GM06990 (cell line): ENCODE measurements at regions not wholly inside any gene's neighbourhood (a gene's known extent, or its start where the extent isn't known, plus 50 kb on each side); places are given as distances from the start of the nearest gene placed in this dataset.

Source experiments
- DNase-seq: peaks from one replicate; pipeline ENCODE4 v3.0.0-alpha.2; 2011; ENCODE audit not compliant: insufficient read length; ENCODE audit errors: extremely low read depth
- H3K27me3 ChIP-seq: replicated peaks from 2 replicates; pipeline ENCODE4 v1.6.0; 2011; ENCODE audit warnings: low read length; ENCODE audit not compliant: control insufficient read depth, insufficient read depth
- H3K36me3 ChIP-seq: 2 replicates; pipeline ENCODE4 v1.5.1; 2011; ENCODE audit warnings: low read length; ENCODE audit not compliant: control insufficient read depth, insufficient read depth
- H3K4me3 ChIP-seq: replicated peaks from 2 replicates; pipeline ENCODE4 v1.5.1; 2011; ENCODE audit warnings: low read depth, mild to moderate bottlenecking, control low read depth, low read length
- TF ChIP-seq, protein P1 (sequence below): IDR thresholded peaks from 2 replicates; pipeline ENCODE4 v1.5.1; 2011; ENCODE audit warnings: low read length, control low read depth, mild to moderate bottlenecking, inconsistent platforms; ENCODE audit not compliant: insufficient read depth, poor library complexity, severe bottlenecking

DNA sequence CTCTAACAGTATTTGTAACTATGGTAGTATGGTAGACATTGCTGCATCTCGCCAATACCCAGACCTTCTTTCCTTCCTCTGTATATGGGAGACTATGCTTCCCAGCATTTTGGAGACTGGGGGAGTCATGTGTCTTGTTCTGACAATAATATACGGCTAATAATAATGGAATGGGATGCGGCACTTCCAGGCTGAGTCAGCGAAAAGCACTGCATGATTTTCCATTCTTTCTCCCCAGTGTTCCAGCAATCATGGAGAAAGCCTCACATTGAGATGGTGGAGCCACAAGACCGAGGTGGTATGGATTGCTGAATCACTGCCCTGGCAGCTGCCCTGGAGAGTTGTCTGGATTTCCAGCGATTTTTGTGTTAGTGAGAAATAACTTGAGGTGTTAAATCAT, 77.1 kb upstream of the FIBIN start:
- no peaks in the 10 kb centered on the region for H3K36me3 ChIP-seq
- TF ChIP-seq, protein P1, sequence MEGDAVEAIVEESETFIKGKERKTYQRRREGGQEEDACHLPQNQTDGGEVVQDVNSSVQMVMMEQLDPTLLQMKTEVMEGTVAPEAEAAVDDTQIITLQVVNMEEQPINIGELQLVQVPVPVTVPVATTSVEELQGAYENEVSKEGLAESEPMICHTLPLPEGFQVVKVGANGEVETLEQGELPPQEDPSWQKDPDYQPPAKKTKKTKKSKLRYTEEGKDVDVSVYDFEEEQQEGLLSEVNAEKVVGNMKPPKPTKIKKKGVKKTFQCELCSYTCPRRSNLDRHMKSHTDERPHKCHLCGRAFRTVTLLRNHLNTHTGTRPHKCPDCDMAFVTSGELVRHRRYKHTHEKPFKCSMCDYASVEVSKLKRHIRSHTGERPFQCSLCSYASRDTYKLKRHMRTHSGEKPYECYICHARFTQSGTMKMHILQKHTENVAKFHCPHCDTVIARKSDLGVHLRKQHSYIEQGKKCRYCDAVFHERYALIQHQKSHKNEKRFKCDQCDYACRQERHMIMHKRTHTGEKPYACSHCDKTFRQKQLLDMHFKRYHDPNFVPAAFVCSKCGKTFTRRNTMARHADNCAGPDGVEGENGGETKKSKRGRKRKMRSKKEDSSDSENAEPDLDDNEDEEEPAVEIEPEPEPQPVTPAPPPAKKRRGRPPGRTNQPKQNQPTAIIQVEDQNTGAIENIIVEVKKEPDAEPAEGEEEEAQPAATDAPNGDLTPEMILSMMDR, result no peak
- no peaks in the 10 kb centered on the region for H3K27me3 ChIP-seq
- H3K4me3 ChIP-seq, result no peak overlapping the region
- no peak for DNase-seq

DNA sequence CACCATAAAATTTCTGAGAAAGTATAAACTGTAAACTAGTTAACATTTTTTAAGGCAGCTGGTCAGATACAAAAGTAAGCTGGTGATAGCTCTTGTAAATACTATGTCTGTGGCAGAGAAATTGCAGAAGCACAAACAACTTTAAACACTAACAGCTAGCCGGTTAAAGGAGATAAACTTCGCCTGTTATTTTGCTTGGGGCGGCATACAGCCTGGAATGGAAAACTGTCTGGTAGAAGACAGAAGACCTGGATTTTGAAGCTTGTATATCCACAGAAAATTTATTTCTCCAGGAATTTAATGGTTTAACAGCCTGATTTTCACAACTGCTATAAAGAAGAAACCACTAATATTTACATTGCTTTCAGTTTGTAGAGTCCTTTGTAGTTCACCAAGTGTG, 65.3 kb upstream of the FIBIN start:
- TF ChIP-seq, protein P1, result no peak
- Histone ChIP-seq H3K36me3 (no peaks in the 10 kb centered on the region), H3K27me3 (no peaks in the 10 kb centered on the region), H3K4me3 (no peak overlapping the region)
- DNase-seq, result no peak

DNA sequence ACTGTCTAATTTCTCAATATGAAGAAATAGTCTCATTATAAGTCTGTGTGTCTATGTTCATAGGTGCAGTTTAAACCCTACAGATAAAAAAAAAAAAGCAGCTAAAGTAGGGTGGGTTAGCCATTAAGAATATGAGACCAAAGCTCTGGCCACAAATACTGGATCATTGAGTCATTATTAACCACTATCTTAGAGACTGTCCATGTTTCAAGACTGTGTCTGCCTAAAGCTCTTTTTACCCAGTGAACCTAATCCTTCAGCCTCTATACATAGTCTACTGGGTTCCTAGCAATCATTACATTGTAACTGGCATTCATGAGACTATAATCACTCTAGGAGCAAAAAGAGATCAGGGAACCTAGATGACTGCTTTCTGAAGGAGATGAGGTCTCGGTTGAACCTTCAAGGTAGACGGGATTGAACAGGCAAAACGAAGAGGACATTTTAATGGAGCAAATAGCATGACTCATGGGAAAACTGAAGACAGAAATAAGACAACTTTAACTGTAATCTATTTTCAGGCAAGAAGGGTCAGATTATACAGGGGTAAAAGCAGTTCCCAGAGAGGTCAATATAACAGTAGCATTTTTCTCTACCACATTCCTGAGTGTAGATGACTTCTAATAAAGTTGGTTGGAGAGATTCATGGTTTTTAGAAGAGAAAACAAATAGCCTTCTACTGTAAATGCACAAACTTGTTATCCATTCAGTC, 64.0 kb upstream of the FIBIN start:
- Histone ChIP-seq H3K4me3 (no peak overlapping the region), H3K27me3 (no peaks in the 10 kb centered on the region), H3K36me3 (no peaks in the 10 kb centered on the region)
- TF ChIP-seq, protein P1, result no peak
- DNase-seq, result no peak

DNA sequence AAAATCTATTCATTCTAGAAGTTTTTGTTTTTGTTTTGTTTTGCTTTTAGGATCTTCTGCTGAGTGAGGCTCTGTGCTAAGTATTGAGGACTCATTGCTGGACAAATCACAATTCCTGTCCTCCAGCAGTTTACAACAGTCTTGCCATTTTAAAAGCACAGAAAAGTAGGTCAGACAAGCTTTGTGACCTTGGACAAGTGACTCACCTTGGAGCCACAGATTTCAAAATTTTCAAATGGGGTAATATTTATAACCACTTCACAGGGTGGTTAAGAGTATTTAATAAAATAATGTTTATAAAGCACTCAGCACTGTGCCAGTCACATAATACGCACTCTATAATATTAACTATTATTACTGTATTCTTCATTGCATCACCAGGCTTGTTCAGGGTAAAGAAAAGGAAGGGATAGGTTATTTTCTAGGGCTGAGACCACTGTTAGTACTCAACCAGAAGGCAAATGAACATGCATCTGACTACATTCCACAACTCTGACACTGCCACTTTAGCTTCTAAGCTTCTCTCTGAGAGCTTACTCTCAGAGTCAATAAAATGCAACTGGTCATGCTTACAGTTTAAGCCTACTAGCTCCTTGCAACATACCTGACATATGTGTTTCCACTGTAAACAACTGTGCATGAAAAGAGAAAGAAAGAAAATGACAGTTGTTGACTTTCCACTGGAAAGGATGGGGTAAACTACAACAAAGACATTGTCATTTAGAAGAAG, 63.2 kb upstream of the FIBIN start:
- no peaks in the 10 kb centered on the region for H3K36me3 ChIP-seq
- no peak for DNase-seq
- H3K27me3 ChIP-seq, result no peaks in the 10 kb centered on the region
- no peak overlapping the region for H3K4me3 ChIP-seq
- TF ChIP-seq, protein P1, result no peak

DNA sequence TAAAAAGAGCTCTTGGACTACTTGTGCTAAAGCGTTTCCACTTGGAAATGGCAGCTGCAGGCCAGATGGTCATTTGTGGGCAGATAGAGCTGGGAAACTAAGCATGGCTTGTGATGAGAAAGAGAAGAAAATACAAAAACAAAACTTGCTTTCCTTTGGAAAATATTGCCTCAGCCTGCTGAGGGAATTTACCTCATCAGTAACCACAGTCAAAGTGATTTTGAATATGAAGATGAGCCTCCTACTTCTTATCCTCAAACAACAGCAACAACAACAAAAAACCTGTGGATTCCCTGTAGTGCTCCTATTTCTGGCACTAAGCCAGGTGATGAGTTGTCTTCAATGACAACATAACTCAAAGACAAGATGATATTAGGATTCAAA, 62.7 kb upstream of the FIBIN start:
- DNase-seq, result no peak
- TF ChIP-seq, protein P1, result no peak
- no peak overlapping the region for H3K4me3 ChIP-seq
- no peaks in the 10 kb centered on the region for H3K36me3 ChIP-seq
- no peaks in the 10 kb centered on the region for H3K27me3 ChIP-seq

DNA sequence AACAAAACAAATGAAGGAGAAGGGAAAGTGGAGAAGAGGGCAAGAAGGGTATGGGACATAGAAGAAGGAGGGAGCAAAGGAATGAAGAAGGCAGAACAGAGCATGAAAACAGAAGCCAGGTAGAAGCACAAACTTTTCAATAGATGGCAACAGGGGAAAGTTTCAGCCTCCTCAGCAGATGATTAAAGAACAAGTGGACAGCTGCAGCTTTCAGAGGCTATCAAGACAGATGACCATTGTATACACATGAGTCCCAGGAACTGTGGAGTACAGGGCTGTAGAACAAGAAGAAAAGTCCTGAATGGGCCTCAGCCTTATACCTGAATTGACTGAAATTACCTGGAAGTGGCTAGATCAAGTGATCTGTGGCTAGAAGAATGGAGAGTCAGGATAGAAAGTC, 62.0 kb upstream of the FIBIN start:
- Histone ChIP-seq H3K4me3 (no peak overlapping the region), H3K27me3 (no peaks in the 10 kb centered on the region), H3K36me3 (no peaks in the 10 kb centered on the region)
- TF ChIP-seq, protein P1, result no peak
- DNase-seq, result no peak
